ENCODE measurements at regions not wholly inside any gene's neighbourhood (a gene's known extent, or its start where the extent isn't known, plus 50 kb on each side); places are given as distances from the start of the nearest gene placed in this dataset.

DNA sequence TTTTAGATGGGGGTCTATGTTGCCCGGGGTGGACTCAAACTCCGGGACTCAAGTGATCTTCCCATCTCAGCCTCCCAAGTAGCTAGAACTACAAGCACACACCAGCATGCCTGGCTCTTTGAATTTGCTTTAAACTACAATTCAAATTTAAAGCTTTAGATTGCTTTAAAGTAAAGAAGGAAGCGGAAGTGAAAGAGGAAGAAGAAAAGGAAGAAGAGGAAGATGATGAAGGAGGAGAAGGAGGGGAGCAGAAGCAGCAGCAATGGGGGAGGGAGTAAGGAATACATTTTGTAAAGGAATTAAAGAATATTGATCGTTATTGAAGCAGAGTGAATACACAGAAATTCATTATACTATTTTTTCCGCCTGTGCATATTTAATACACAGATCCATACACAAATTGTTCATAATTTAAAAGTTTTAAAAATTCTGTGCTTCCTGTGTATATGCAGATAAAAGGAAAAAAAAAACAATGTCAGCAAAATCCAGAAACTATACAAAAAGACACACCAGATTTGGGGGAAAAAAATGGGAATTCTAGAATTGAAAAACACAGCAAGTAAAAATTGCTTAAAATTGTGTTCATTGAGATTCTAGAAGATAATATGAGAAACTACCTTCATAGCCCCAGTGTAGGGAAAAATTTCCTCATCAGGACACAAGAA lies 60.8 kb upstream of the KCNMA1 start:
- Histone ChIP-seq H3K36me3 (no peaks in the 10 kb centered on the region), H3K4me1 (no peaks in the 10 kb centered on the region), H3K27ac (no peak overlapping the region), H3K9me3 (no peaks in the 10 kb centered on the region), H3K27me3 (no peaks in the 10 kb centered on the region), H3K4me3 (no peak overlapping the region)
- TF ChIP-seq, protein P1, sequence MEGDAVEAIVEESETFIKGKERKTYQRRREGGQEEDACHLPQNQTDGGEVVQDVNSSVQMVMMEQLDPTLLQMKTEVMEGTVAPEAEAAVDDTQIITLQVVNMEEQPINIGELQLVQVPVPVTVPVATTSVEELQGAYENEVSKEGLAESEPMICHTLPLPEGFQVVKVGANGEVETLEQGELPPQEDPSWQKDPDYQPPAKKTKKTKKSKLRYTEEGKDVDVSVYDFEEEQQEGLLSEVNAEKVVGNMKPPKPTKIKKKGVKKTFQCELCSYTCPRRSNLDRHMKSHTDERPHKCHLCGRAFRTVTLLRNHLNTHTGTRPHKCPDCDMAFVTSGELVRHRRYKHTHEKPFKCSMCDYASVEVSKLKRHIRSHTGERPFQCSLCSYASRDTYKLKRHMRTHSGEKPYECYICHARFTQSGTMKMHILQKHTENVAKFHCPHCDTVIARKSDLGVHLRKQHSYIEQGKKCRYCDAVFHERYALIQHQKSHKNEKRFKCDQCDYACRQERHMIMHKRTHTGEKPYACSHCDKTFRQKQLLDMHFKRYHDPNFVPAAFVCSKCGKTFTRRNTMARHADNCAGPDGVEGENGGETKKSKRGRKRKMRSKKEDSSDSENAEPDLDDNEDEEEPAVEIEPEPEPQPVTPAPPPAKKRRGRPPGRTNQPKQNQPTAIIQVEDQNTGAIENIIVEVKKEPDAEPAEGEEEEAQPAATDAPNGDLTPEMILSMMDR (IDR thresholded peaks at IDR 0.05) = no peak
- TF ChIP-seq POLR2A (IDR thresholded peaks at IDR 0.05) = no peak
- DNase-seq = no peak
- intact Hi-C loops (cut with DNase I; ENCODE audit: low total_unique reads) = no loop called here

DNA sequence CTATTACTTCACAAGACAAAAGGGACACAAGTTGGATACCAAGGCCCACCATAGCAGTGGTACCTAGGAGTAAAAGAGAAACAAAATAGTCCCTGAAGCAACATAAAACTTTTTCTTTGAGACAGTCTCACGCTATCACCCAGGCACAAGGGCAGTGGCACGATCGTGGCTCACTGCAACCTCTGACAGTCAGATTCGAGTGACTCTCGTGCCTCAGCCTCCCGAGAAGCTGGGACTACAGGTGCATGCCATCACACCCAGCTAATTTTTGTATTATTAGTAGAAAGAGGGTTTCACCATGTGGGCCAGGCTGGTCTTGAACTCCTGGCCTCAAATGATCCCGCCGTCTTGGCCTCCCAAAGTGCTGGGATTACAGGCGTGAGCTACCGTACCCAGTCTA lies 59.0 kb upstream of the KCNMA1 start:
- Histone ChIP-seq H3K27ac (no peak overlapping the region), H3K9me3 (no peaks in the 10 kb centered on the region), H3K36me3 (no peaks in the 10 kb centered on the region), H3K4me1 (no peaks in the 10 kb centered on the region), H3K4me3 (no peak overlapping the region), H3K27me3 (no peaks in the 10 kb centered on the region)
- intact Hi-C loops (cut with DNase I; ENCODE audit: low total_unique reads) = no loop called here
- no peak for DNase-seq
- TF ChIP-seq, protein P1 (IDR thresholded peaks at IDR 0.05) = no peak
- TF ChIP-seq POLR2A (IDR thresholded peaks at IDR 0.05) = no peak

DNA sequence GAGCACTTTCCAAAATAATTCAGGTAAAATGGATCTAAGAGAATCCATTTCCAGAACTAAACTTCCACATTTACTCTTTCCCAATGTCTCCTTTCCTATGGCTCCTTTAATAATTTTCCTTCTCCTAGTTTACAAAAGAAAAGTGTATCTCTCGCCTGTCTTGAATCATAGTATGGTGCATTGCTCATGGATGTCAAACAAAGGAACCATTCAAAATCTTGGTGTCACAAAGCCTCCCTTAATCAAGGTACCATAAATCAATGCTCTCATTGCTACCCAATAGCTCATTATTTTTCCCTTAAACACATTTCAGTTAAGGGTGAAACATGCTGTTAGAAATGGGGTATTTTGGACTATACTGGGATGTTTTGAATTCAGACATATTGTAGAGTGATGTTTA lies 57.6 kb upstream of the KCNMA1 start:
- Histone ChIP-seq H3K4me1 (no peaks in the 10 kb centered on the region), H3K27me3 (no peaks in the 10 kb centered on the region), H3K36me3 (no peaks in the 10 kb centered on the region), H3K4me3 (no peak overlapping the region), H3K27ac (no peak overlapping the region), H3K9me3 (no peaks in the 10 kb centered on the region)
- TF ChIP-seq, protein P1 (IDR thresholded peaks at IDR 0.05) = no peak
- no peak for TF ChIP-seq POLR2A (IDR thresholded peaks at IDR 0.05)
- DNase-seq = no peak
- intact Hi-C loops (cut with DNase I; ENCODE audit: low total_unique reads) = no loop called here

DNA sequence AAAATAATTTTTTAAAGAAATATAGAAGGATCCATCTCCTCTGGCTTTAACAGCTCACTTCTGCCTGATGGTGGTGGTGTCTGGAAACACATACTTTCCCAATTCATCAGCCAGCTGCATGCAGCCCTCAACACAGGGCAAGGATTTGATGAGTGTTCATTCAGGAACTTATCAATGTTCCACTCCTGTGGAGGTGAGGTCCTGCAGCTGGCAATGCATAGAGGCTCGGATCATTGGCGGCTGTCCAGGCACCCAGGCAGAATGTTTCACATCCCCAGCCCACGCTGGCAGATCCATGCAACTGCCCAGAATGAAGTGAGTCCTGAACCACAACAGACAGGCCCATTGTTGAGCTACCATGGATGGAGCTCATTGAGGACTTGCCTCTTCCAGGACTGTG lies 55.2 kb upstream of the KCNMA1 start:
- intact Hi-C loops (cut with DNase I; ENCODE audit: low total_unique reads) = no loop called here
- Histone ChIP-seq H3K4me1 (no peaks in the 10 kb centered on the region), H3K27ac (no peak overlapping the region), H3K4me3 (no peak overlapping the region), H3K9me3 (no peaks in the 10 kb centered on the region), H3K27me3 (no peaks in the 10 kb centered on the region), H3K36me3 (no peaks in the 10 kb centered on the region)
- TF ChIP-seq, protein P1 (IDR thresholded peaks at IDR 0.05) = no peak
- TF ChIP-seq POLR2A (IDR thresholded peaks at IDR 0.05) = no peak
- DNase-seq = no peak

DNA sequence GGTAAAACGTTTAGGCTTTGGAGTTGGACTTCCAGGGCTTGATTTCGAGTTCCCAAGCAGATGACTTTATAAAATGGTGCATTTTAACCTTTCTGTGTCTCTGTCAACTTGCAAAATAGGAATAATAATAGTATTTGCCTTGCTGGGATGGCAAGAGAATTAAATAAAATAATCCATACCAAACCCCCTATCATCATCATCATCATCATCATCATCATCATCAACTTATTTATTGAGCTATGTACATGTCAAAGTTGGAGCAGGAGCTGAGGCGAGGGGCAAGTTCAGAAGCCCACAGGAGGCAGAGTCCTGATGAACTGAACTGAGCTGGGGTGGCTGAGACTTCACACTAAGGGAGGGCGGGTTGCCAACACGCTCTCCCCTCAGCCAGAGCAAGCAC lies 51.7 kb upstream of the KCNMA1 start:
- Histone ChIP-seq H3K27me3 (no peaks in the 10 kb centered on the region), H3K27ac (no peak overlapping the region), H3K9me3 (no peaks in the 10 kb centered on the region), H3K36me3 (no peaks in the 10 kb centered on the region), H3K4me1 (no peaks in the 10 kb centered on the region), H3K4me3 (no peak overlapping the region)
- TF ChIP-seq, protein P1 (IDR thresholded peaks at IDR 0.05) = no peak
- no peak for TF ChIP-seq POLR2A (IDR thresholded peaks at IDR 0.05)
- no peak for DNase-seq
- intact Hi-C loops (cut with DNase I; ENCODE audit: low total_unique reads) = no loop called here
